AML-193 (cell line): ENCODE measurements at regions not wholly inside any gene's neighbourhood (a gene's known extent, or its start where the extent isn't known, plus 50 kb on each side); places are given as distances from the start of the nearest gene placed in this dataset.

Source experiments
- DNase-seq, 2 experiments: peaks; one replicate each; lab custom pipeline; 2025; lab: John Stamatoyannopoulos, UW

GRCh38 chr6:18784794-18785193 is 397.6 kb downstream of the RNF144B start:
- DNase-seq = no peak

- DNase-seq = no peak
Observed at GRCh38 chr6:18785810-18786490, 398.8 kb downstream of the RNF144B start.

- DNase-seq = no peak
Observed at GRCh38 chr6:18792866-18793265, 405.7 kb downstream of the RNF144B start.

GRCh38 chr6:18795726-18796125 is 408.6 kb downstream of the RNF144B start:
- no peak for DNase-seq

- DNase-seq = no peak
Observed at GRCh38 chr6:18820725-18821124, 433.6 kb downstream of the RNF144B start.

- peak; percentile 30 for DNase-seq
Observed at GRCh38 chr6:18823782-18824386, 436.7 kb downstream of the RNF144B start.

- DNase-seq = no peak
Observed at GRCh38 chr6:18829272-18829870, 442.2 kb downstream of the RNF144B start.

GRCh38 chr6:18835976-18836375 is 448.8 kb downstream of the RNF144B start:
- no peak for DNase-seq

- no peak for DNase-seq
Observed at GRCh38 chr6:18837013-18837412, 449.9 kb downstream of the RNF144B start.

- DNase-seq = no peak
Observed at GRCh38 chr6:18842534-18842933, 455.4 kb downstream of the RNF144B start.

- DNase-seq = no peak
Observed at GRCh38 chr6:18845896-18846295, 458.7 kb downstream of the RNF144B start.

GRCh38 chr6:18846327-18846726 is 459.2 kb downstream of the RNF144B start:
- no peak for DNase-seq

GRCh38 chr6:18861204-18861603 is 474.1 kb downstream of the RNF144B start:
- DNase-seq = no peak

- DNase-seq = no peak
Observed at GRCh38 chr6:18883268-18883667, 496.1 kb downstream of the RNF144B start.

GRCh38 chr6:18883851-18884250 is 496.7 kb downstream of the RNF144B start:
- no peak for DNase-seq

- DNase-seq = no peak
Observed at GRCh38 chr6:18893540-18894269, 506.6 kb downstream of the RNF144B start.

GRCh38 chr6:18897350-18897749 is 510.2 kb downstream of the RNF144B start:
- no peak for DNase-seq

GRCh38 chr6:18904681-18905080 is 517.5 kb downstream of the RNF144B start:
- no peak for DNase-seq

- DNase-seq = no peak
Observed at GRCh38 chr6:18920701-18921100, 533.6 kb downstream of the RNF144B start.

GRCh38 chr6:18931086-18931485 is 543.9 kb downstream of the RNF144B start:
- DNase-seq = no peak

GRCh38 chr6:18958146-18958545 is 571.0 kb downstream of the RNF144B start:
- DNase-seq = no peak

GRCh38 chr6:18961566-18961965 is 574.4 kb downstream of the RNF144B start:
- no peak for DNase-seq

GRCh38 chr6:18962361-18962905 is 575.3 kb downstream of the RNF144B start:
- no peak for DNase-seq
